ENCODE measurements at regions not wholly inside any gene's neighbourhood (a gene's known extent, or its start where the extent isn't known, plus 50 kb on each side); places are given as distances from the start of the nearest gene placed in this dataset.

DNA sequence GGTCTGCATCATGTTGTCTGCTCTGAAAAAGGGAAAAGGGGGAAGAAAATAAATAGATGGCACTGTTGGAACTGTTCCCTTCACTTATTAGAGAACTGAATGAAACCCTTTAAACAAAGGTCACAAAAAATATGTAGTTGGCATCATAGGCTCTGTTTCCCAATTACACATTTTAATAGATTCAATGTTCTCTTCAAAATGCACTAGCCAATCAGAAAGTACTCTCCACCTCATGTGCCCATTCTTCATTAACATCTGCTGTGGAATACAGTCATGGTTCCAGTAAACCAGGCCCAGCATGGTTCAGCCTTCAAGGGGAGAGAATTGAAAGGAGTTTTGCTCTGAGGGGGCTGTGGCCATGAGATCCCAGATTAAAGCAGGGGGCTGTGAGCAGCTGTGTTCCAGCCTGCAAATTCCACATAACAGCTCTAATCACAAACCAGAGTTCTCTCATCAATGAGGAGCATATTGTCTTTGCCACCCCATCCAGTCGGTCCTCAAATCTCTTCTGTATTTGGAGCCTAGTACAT is 165.9 kb upstream of the CREB1 start:
- no peaks in the 10 kb centered on the region for H3K27me3 ChIP-seq
- no peaks in the 10 kb centered on the region for H3K36me3 ChIP-seq
- intact Hi-C loops (cut with DNase I; ENCODE audit: low total_unique reads): no loop called here
- WGBS, 5 donors: 78 to 94% (median 86%) methylated on average over 1 of the region's 1 CpG
- H3K4me1 ChIP-seq: no peaks in the 10 kb centered on the region
- H3K9me3 ChIP-seq: no peaks in the 10 kb centered on the region
- no peak overlapping the region for H3K27ac ChIP-seq
- TF ChIP-seq, protein P1, sequence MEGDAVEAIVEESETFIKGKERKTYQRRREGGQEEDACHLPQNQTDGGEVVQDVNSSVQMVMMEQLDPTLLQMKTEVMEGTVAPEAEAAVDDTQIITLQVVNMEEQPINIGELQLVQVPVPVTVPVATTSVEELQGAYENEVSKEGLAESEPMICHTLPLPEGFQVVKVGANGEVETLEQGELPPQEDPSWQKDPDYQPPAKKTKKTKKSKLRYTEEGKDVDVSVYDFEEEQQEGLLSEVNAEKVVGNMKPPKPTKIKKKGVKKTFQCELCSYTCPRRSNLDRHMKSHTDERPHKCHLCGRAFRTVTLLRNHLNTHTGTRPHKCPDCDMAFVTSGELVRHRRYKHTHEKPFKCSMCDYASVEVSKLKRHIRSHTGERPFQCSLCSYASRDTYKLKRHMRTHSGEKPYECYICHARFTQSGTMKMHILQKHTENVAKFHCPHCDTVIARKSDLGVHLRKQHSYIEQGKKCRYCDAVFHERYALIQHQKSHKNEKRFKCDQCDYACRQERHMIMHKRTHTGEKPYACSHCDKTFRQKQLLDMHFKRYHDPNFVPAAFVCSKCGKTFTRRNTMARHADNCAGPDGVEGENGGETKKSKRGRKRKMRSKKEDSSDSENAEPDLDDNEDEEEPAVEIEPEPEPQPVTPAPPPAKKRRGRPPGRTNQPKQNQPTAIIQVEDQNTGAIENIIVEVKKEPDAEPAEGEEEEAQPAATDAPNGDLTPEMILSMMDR (IDR thresholded peaks at IDR 0.05): no peak
- TF ChIP-seq POLR2AphosphoS5 (IDR thresholded peaks at IDR 0.05) (no peak), EP300 (IDR thresholded peaks at IDR 0.05) (no peak), POLR2A (IDR thresholded peaks at IDR 0.05) (no peak)
- no peak overlapping the region for H3K4me3 ChIP-seq
- DNase-seq: no peak

DNA sequence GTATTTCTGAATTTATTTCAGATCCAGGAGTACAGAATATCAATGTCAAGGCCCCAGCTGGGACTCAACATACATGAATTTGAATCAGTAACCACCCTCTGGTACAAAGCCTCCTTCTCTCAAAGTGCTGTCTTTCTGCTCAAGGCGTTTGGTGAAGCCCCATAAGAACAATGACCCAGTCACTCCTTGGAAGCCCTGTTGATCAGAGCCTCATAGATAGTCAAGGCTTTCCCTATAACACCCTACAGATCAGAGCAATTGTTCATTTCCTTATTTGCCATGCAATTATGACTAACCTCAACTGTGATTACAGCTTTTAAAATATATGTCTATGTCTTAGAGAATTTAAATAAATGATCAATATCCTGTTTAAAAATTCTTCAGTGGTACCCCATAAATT is 159.1 kb upstream of the CREB1 start:
- Histone ChIP-seq H3K4me3 (no peak overlapping the region), H3K36me3 (no peaks in the 10 kb centered on the region), H3K27me3 (no peaks in the 10 kb centered on the region), H3K27ac (no peak overlapping the region), H3K4me1 (no peaks in the 10 kb centered on the region), H3K9me3 (peaks cover 0 to 13% (median 0%) of the 10 kb centered on the region in 4 donors)
- no peak for TF ChIP-seq POLR2AphosphoS5 (IDR thresholded peaks at IDR 0.05)
- no peak for TF ChIP-seq EP300 (IDR thresholded peaks at IDR 0.05)
- TF ChIP-seq, protein P1 (IDR thresholded peaks at IDR 0.05): no peak
- no peak for TF ChIP-seq POLR2A (IDR thresholded peaks at IDR 0.05)
- WGBS, 5 donors: 48 to 77% (median 55%) methylated on average over 1 of the region's 1 CpG
- intact Hi-C loops (cut with DNase I; ENCODE audit: low total_unique reads): no loop called here
- no peak for DNase-seq

DNA sequence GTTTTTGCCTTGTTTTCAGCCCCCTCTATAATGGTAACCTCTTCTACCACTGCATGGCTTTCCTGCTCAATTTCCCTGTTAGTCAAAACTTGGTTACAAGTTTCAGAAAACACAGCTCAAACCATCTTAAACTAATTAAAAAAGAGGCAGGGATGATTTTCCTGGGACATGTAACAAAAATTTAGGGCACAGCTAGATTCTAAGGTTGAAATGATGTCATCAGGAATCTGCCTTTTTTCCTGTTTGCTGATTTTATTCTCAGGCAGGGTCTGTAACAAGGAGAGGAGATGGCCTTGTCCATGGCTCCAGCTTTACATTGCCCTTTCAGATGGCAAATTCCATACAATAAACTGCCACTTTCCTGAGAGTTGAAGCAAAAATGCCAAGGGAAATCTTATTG is 157.9 kb upstream of the CREB1 start:
- Histone ChIP-seq H3K4me3 (no peak overlapping the region), H3K27me3 (no peaks in the 10 kb centered on the region), H3K36me3 (no peaks in the 10 kb centered on the region), H3K9me3 (peaks cover 0 to 18% (median 0%) of the 10 kb centered on the region in 4 donors), H3K4me1 (no peaks in the 10 kb centered on the region), H3K27ac (no peak overlapping the region)
- no peak for DNase-seq
- TF ChIP-seq POLR2AphosphoS5 (IDR thresholded peaks at IDR 0.05) (no peak), EP300 (IDR thresholded peaks at IDR 0.05) (no peak), POLR2A (IDR thresholded peaks at IDR 0.05) (no peak)
- TF ChIP-seq, protein P1 (IDR thresholded peaks at IDR 0.05): no peak
- intact Hi-C loops (cut with DNase I; ENCODE audit: low total_unique reads): no loop called here

DNA sequence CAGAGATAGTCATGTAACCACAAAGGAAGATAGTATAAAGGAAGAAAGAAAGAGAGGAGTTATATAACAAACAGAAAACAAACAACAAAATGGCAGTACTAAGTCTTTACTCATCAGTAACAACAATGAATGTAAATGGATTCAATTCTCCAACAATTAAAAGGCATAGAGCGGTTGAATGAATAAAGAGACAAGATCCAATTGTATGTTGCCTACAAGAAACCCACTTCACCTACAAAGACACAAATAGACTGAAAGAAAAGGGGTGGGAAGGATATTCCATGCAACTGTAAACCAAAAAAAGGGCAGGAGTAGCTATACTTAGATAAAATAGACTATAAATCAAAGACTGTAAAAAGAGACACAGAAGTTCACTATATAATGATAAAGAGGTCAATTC is 157.3 kb upstream of the CREB1 start:
- WGBS, 5 donors: 81 to 97% (median 90%) methylated on average over 1 of the region's 1 CpG
- H3K36me3 ChIP-seq: no peaks in the 10 kb centered on the region
- intact Hi-C loops (cut with DNase I; ENCODE audit: low total_unique reads): no loop called here

More for the DNA sequence above, 157.3 kb upstream of the CREB1 start:
- no peaks in the 10 kb centered on the region for H3K27me3 ChIP-seq
- TF ChIP-seq POLR2AphosphoS5 (IDR thresholded peaks at IDR 0.05): no peak
- TF ChIP-seq, protein P1 (IDR thresholded peaks at IDR 0.05): no peak
- TF ChIP-seq EP300 (IDR thresholded peaks at IDR 0.05): no peak
- TF ChIP-seq POLR2A (IDR thresholded peaks at IDR 0.05): no peak
- no peak for DNase-seq
- H3K4me3 ChIP-seq: no peak overlapping the region
- no peak overlapping the region for H3K27ac ChIP-seq
- H3K4me1 ChIP-seq: no peaks in the 10 kb centered on the region
- peaks cover 0 to 21% (median 1%) of the 10 kb centered on the region in 4 donors for H3K9me3 ChIP-seq

All from stomach (tissue), 8 donors.